GM12801 (cell line): ENCODE measurements at regions not wholly inside any gene's neighbourhood (a gene's known extent, or its start where the extent isn't known, plus 50 kb on each side); places are given as distances from the start of the nearest gene placed in this dataset.

Experiments used
- TF ChIP-seq, protein P1 (sequence below): IDR thresholded peaks from one replicate; pipeline ENCODE4 v1.5.1; 2011; ENCODE audit warnings: control low read depth; ENCODE audit not compliant: insufficient read length; ENCODE audit errors: extremely low read depth

DNA sequence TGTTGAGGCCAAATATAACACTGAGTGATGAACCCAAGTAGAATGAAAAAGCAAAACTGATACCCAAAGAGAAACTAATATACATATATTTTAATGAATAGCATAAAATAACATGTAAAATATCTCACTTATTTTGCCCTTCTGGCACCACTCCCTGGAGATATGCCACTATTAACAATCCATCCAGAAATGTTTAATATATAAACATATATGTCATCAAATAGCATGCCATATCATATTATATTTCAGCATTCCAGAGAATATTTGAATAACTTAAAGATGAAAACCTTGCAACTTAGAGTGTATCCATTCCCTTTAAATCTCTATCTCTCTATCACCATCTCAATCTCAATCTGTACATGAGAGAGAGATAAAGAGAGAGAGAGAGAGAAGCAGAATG, 1073.3 kb upstream of the RAG2 start:
- TF ChIP-seq, protein P1, sequence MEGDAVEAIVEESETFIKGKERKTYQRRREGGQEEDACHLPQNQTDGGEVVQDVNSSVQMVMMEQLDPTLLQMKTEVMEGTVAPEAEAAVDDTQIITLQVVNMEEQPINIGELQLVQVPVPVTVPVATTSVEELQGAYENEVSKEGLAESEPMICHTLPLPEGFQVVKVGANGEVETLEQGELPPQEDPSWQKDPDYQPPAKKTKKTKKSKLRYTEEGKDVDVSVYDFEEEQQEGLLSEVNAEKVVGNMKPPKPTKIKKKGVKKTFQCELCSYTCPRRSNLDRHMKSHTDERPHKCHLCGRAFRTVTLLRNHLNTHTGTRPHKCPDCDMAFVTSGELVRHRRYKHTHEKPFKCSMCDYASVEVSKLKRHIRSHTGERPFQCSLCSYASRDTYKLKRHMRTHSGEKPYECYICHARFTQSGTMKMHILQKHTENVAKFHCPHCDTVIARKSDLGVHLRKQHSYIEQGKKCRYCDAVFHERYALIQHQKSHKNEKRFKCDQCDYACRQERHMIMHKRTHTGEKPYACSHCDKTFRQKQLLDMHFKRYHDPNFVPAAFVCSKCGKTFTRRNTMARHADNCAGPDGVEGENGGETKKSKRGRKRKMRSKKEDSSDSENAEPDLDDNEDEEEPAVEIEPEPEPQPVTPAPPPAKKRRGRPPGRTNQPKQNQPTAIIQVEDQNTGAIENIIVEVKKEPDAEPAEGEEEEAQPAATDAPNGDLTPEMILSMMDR = no peak

DNA sequence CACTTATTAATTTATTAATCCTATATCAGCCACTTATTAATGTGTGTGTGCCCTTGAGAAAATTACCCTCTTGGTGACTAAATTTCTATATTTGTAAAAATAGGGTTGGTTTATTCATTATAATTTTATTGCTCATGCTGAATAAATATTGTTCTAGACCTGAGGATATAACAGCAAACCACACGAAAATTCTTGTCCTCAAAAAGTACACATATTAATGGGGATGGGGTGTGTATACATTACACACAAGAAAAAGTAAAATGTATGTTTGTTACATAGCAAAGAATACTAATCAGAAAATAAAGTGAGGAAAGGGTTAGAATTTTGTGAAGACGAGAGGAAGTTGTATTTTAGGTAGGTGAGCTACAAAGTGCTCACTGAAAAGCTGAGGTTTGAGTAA, 1068.9 kb upstream of the RAG2 start:
- TF ChIP-seq, protein P1 = no peak

DNA sequence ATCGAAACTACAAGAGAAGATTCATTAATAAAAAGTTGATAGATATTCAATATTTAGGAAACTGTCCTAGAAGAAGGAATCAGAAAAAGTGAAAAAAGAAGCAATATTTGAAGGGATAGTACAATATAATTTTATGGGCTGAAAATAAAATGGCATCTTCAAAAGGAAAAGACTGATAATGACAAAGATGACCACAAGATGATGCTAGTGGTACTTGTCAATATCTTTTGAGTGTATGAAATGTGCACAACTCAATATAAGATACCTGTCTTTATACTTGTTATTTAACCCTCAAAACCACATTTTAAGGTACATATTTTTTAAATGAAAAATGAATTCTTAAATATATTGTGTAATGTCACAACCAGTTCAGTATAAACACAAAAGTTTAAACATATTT, 1059.6 kb upstream of the RAG2 start:
- TF ChIP-seq, protein P1 = no peak

DNA sequence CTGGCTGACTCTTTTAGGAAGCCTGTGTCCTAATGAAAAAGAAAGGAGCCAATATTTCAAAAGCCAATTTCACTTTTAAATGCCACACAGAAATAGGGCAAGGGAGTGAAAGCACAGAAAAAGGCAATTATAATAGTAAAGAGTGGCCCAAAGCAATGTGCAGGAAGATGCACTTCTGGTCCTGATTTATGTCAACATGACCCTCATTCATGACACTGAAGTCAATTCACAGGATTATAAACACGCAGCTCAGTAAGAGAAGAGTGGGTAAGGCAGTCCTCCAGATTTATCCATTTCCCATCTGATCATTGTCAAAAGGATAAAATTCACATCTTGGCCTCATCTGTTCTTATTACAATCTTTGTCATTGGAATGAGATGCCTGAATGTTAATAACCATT, 1049.7 kb upstream of the RAG2 start:
- TF ChIP-seq, protein P1 = no peak

DNA sequence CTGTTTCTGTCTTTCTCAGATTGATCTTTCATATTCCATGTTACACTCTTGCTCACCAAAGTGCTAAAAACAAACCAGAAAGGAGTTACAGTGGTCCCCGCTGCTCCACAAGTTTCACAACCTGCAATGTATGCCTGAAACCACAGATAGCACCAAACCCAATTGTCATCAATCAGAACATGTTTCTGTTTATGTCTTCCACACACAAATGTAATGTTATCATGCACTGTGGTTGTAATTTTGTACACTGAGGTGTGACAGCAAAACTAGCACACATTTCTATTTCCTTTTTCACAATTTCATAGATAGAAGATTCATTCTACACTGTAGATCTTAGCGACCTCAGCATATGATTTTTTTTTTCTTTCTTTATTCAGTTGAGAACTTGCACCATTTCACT, 1045.9 kb upstream of the RAG2 start:
- TF ChIP-seq, protein P1 = no peak

DNA sequence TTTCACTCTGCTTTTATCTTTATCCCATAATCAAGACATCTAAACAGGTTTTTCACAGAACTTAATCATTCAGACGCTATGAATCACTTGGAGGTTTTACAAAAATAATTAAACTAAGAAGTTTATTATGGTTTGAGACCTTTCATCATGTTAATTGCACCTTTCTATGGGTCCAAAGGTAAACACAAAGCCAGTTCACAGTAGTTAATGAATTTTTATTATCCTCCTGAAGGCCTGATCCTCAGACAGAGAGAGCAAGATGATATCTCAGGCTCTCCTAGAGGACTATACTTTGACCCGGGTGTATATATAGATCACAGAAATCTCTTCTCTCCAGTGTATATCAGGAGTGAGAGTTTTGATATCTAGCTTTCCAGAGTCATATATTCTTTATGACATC, 1044.3 kb upstream of the RAG2 start:
- TF ChIP-seq, protein P1 = no peak

DNA sequence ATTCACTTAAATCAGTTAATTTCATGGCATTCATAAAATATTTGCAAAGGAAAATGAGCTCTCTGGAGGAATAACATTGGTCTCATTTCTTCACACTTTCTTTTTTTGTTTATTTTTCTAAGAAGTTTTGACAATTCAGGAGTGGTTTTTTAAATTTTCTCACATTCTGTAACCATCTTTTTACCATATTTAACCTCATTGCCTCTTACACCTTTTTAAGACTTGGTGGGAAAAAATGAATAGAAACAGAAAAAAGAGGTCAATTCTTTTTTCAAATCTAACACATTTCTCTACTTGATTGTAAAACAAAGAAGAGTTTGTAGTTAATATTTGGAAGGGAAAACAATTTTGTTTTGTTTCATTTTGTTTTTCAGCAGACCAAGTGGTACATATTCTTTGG, 1034.7 kb upstream of the RAG2 start:
- TF ChIP-seq, protein P1 = no peak

DNA sequence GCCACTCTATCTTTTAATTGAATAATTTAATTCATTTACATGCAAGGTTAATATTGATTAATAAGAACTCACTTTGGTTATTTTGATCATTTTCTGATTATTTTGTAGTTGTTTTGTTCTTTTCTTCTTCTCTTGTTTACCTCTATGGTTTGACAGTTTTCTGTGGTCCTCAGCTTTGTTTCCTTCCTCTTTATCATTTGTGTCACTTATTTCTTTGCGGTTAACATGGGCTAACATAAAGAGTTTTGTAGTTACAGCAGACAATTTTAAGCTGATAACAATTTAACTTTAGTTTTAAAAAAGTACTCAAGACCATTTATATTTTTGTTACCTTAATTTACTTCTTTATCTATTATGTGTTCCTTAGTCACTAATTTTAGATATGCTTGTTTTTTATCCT, 1032.8 kb upstream of the RAG2 start:
- TF ChIP-seq, protein P1 = no peak
